ENCODE measurements at regions not wholly inside any gene's neighbourhood (a gene's known extent, or its start where the extent isn't known, plus 50 kb on each side); places are given as distances from the start of the nearest gene placed in this dataset.

DNA sequence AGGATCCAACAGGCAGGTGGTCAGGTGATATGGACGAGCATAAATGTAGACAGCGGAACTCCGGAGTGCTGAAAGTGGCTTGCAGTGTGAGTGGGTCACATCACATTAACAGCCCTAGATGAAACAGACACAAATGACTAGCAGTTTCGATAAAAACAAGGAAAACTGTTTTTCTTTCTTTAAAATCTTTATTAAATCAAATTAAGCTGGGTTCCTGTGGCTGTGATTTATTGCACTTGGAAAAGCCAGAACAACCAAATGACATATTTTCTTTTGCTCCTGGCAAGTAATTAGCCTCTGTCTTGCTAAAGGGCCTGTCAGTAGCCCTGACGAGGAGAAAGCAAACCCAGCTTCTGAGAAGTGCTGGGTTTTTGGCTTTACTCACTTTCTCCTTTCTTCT is 152.9 kb upstream of the DDX18 start:
- no peak overlapping the region for H3K4me3 Mint-ChIP-seq
- H3K27me3 Mint-ChIP-seq (ENCODE audit: low read depth) = peaks cover 2% of the 10 kb centered on the region
- H3K9me3 Mint-ChIP-seq = no peaks in the 10 kb centered on the region
- ATAC-seq (no peak), DNase-seq (no peak)
- no peaks in the 10 kb centered on the region for H3K4me1 Mint-ChIP-seq (ENCODE audit: low read depth)
- H3K36me3 Mint-ChIP-seq (ENCODE audit: insufficient read depth) = no peaks in the 10 kb centered on the region

DNA sequence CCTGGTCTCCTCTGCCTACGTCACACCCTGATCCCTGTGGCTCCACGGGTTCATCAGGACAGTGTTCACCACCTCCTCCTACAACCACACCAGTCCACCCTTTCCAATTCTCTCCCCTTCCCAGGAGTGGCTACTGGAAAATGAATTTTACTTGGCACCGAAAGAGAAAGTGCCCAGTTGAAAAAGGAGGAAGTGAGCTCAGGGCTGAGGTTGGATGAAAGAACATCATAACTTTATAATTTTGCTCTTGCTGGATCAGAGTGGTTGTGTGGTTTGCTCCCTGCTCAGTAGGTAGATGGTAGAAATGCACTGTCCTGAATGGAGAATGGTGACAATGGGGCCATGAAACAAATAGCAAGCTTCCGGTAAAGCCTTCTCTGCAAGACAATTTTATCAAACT is 140.3 kb upstream of the DDX18 start:
- ATAC-seq (no peak), DNase-seq (no peak)
- Mint-ChIP-seq H3K36me3 (ENCODE audit: insufficient read depth) (no peaks in the 10 kb centered on the region), H3K9me3 (no peaks in the 10 kb centered on the region), H3K4me3 (no peak overlapping the region), H3K4me1 (ENCODE audit: low read depth) (no peaks in the 10 kb centered on the region), H3K27me3 (ENCODE audit: low read depth) (no peaks in the 10 kb centered on the region)

DNA sequence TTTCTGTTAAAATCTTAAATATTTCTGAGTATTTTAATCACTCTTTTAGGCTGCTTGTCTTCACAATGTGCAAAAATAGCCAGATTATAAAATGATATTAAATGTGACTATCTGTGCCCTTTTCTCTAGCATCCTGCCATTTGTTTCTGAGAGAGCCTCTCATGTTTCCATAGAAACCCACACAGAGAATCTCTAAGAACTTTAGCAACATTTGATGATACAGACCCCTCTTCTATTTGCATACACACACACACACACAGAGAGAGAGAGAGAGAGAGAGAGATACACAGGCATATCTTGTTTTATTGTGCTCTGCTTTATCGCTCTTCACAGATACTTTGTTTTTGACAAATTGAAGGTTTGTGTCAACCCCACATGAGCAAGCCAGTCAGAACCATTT is 134.5 kb upstream of the DDX18 start:
- DNase-seq (no peak), ATAC-seq (no peak)
- Mint-ChIP-seq H3K27me3 (ENCODE audit: low read depth) (no peaks in the 10 kb centered on the region), H3K4me1 (ENCODE audit: low read depth) (no peaks in the 10 kb centered on the region), H3K4me3 (no peak overlapping the region), H3K36me3 (ENCODE audit: insufficient read depth) (no peaks in the 10 kb centered on the region), H3K9me3 (no peaks in the 10 kb centered on the region)

DNA sequence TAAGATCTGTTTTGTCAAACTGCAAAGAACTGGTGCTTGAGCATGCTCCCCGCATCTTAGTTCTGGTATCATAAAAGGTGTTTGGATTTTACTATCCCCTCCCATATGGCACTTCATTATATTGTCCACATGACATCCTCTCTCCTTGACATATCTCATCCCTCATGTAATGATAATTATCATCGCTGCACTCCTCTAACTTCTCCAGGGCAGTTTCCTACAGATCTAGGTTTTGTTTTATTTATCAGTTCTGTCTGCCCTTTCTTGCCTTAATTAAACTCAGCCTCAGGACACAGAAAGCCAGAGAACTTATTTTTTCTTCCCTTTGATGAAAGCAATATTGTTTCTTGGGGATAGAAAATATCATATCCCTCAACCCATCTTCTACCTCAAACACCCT is 129.6 kb upstream of the DDX18 start:
- Mint-ChIP-seq H3K36me3 (ENCODE audit: insufficient read depth) (no peaks in the 10 kb centered on the region), H3K4me3 (no peak overlapping the region), H3K27me3 (ENCODE audit: low read depth) (no peaks in the 10 kb centered on the region), H3K4me1 (ENCODE audit: low read depth) (no peaks in the 10 kb centered on the region), H3K9me3 (no peaks in the 10 kb centered on the region)
- DNase-seq (no peak), ATAC-seq (no peak)

DNA sequence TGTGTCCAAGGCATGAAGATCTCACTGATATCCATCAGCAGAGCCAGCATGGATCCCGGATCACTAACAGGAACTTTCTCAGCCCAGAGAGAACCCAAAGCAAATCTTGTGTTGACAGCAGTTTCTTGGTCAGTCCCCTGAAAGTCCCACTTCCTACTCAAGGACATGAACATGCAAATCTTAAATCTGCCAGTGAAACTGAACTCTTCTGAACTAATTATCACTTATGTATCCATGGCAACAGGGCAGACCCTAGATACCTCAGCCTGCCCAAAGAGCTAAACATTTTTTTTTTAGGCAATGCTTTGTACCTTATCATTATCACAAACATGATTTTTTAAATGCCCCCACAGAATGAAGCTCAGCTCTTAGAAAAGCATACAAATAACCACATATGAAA is 127.8 kb upstream of the DDX18 start:
- ATAC-seq (no peak), DNase-seq (no peak)
- H3K27me3 Mint-ChIP-seq (ENCODE audit: low read depth) = no peaks in the 10 kb centered on the region
- no peaks in the 10 kb centered on the region for H3K36me3 Mint-ChIP-seq (ENCODE audit: insufficient read depth)
- no peak overlapping the region for H3K4me3 Mint-ChIP-seq
- no peaks in the 10 kb centered on the region for H3K4me1 Mint-ChIP-seq (ENCODE audit: low read depth)
- H3K9me3 Mint-ChIP-seq = no peaks in the 10 kb centered on the region

DNA sequence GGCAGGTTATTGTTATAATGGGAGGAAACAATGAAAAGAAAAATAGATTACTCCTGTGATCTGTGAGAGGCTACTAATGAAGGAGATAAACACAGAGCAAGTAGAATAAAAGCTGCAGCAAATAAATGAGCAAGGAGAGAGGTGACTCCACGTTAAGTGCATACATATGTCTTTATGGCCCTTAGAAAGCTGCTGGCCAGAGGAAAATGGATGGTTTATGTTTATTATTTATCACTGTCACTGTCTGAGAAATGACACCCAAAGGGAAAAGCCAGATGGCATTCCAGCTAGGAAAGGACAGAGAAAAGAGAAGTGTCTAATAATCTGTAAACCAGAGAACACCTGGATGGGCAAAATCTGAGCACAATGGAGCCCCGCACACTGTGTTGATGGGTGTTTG is 122.9 kb upstream of the DDX18 start:
- Mint-ChIP-seq H3K36me3 (ENCODE audit: insufficient read depth) (no peaks in the 10 kb centered on the region), H3K4me1 (ENCODE audit: low read depth) (no peaks in the 10 kb centered on the region), H3K27me3 (ENCODE audit: low read depth) (no peaks in the 10 kb centered on the region), H3K9me3 (no peaks in the 10 kb centered on the region), H3K4me3 (no peak overlapping the region)
- ATAC-seq (no peak), DNase-seq (no peak)

DNA sequence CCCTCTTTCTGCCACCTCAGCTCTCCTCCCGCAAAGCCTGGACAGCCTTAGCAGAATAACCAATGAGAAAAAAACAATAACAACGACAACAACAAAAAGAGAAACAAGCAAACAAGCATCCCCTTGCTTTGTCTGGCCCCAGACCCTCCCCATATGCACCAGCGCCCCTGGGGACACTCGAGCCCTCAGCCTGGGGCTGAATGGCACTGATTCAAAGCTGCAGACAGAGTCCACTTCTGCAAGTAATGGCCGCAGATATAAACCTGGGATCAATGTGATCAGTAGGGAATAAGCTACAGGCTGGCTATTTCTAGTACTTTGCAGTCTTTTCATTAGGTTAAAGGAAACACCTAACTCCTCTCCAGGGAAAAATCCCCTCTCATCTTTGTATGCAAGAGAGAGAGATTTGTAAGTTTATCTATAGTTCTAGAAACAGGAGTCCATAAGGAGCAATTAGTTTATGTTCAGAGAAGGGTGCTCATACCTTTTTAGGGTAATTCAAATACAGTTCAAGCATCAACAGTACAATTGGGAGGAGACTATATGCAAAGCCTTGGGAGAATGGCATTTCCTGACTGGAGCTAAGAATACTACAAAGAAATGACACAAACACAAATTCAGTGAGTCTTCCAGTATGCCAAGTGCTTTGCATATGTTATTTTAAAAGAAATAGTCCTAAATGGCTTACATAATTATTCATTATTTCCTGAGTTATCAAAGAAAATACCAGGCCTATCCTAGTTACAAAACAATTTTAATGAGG is 122.3 kb upstream of the DDX18 start:
- no peak overlapping the region for H3K4me3 Mint-ChIP-seq
- no peak for DNase-seq
- H3K4me1 Mint-ChIP-seq (ENCODE audit: low read depth) = no peaks in the 10 kb centered on the region
- H3K27me3 Mint-ChIP-seq (ENCODE audit: low read depth) = no peaks in the 10 kb centered on the region
- H3K9me3 Mint-ChIP-seq = no peaks in the 10 kb centered on the region
- H3K36me3 Mint-ChIP-seq (ENCODE audit: insufficient read depth) = no peaks in the 10 kb centered on the region
- no peak for ATAC-seq

DNA sequence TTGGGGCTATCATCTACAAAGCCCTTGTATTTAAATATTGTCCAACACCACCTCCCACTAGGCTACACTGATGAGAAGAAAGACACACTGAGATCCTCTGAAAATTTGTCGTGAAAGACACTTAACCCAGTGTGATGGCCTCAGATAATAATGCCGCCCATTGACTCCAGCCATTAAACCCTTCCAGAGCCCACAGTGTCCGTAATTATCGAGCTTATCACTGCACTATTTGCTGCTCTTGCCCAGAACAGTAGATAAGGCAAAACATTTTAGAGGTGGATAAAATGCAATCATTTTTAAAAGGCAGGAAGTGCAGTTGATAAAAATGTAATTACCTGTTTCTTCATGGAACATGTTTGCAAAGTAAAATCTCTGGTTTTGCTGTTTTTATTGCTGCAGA is 121.3 kb upstream of the DDX18 start:
- Mint-ChIP-seq H3K9me3 (no peaks in the 10 kb centered on the region), H3K27me3 (ENCODE audit: low read depth) (no peaks in the 10 kb centered on the region), H3K36me3 (ENCODE audit: insufficient read depth) (no peaks in the 10 kb centered on the region), H3K4me1 (ENCODE audit: low read depth) (no peaks in the 10 kb centered on the region), H3K4me3 (no peak overlapping the region)
- DNase-seq = no peak
- ATAC-seq = no peak

DNA sequence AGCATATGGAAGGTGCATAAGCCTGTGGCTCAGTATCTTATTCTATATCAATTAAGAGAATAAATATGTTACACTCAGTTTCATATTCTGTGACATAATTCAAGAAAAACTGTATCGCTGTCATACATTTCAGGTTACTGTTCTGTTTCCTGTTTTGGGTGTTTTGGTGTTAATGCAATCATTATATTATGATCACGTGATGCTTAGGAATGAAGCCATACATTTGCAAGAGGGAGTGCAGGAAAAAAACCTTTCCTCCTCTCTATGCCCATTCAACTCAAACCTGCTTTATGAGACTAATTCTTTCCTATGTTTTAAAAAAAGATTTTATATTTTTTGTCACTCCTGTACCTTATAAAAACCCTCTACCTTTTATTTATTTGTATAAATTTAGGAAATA is 120.8 kb upstream of the DDX18 start:
- ATAC-seq (no peak), DNase-seq (no peak)
- no peaks in the 10 kb centered on the region for H3K9me3 Mint-ChIP-seq
- no peaks in the 10 kb centered on the region for H3K4me1 Mint-ChIP-seq (ENCODE audit: low read depth)
- H3K27me3 Mint-ChIP-seq (ENCODE audit: low read depth) = no peaks in the 10 kb centered on the region
- no peaks in the 10 kb centered on the region for H3K36me3 Mint-ChIP-seq (ENCODE audit: insufficient read depth)
- no peak overlapping the region for H3K4me3 Mint-ChIP-seq

DNA sequence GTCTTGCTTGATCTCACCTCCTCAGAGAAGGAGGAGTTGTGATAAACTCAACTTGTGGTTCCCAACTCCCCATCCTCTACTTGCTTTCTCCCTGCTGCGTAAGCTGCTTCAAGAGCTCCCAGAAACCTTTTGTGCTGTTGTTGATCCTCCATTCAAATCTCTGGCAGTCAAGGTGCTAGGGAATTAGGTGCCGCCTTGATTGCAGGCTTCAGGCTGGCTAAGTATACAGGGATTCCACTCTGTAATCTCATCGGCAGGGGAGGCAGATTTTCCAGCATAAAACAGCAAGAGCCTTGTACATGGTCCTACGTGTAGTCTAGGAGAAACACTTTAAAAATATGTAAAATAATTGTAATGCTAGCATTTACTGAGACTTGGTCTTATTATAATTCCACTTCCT is 116.2 kb upstream of the DDX18 start:
- H3K4me1 Mint-ChIP-seq (ENCODE audit: low read depth) = no peaks in the 10 kb centered on the region
- no peaks in the 10 kb centered on the region for H3K27me3 Mint-ChIP-seq (ENCODE audit: low read depth)
- no peak overlapping the region for H3K4me3 Mint-ChIP-seq
- H3K9me3 Mint-ChIP-seq = no peaks in the 10 kb centered on the region
- no peaks in the 10 kb centered on the region for H3K36me3 Mint-ChIP-seq (ENCODE audit: insufficient read depth)
- ATAC-seq (no peak), DNase-seq (no peak)

DNA sequence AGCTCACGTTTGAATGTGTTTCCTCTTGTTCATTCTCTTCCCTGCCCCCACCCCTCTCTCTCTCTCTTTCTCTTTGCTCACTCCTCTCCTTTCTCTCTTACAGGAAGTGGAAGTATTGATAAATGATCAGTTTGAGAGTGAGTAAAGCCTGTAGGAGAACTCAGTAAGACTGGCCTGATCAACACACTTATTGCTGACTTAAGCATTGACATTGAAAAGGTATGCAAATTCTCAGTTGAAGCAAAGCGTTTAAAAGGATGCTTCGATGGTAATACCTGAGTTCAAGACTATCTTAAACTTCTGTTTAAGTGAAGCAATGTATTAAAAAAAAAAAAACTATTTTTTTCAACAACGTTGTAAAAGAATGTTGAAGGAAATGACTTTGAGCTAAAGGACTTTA is 115.7 kb upstream of the DDX18 start:
- no peaks in the 10 kb centered on the region for H3K9me3 Mint-ChIP-seq
- ATAC-seq (no peak), DNase-seq (no peak)
- H3K4me3 Mint-ChIP-seq = no peak overlapping the region
- H3K36me3 Mint-ChIP-seq (ENCODE audit: insufficient read depth) = no peaks in the 10 kb centered on the region
- no peaks in the 10 kb centered on the region for H3K4me1 Mint-ChIP-seq (ENCODE audit: low read depth)
- H3K27me3 Mint-ChIP-seq (ENCODE audit: low read depth) = no peaks in the 10 kb centered on the region

DNA sequence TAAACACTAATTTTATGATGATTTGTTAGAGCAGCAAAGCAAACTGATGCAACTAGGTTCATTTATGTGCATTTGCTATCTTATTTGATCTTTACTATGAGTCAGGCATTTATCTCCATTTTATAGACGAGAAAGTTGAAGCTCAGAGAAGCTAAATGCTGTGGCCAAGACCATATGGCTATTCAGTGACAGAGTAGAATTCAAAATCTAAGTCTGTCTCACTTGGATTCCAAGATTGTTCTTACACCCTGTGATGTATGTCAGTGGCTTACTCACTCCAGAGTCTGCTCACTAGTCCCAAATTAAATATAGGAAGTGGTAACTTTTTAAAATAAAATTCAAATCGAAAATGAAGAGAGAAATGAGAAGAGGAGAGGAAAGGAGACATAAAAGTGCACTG is 114.0 kb upstream of the DDX18 start:
- ATAC-seq (no peak), DNase-seq (no peak)
- Mint-ChIP-seq H3K4me1 (ENCODE audit: low read depth) (no peaks in the 10 kb centered on the region), H3K36me3 (ENCODE audit: insufficient read depth) (no peaks in the 10 kb centered on the region), H3K4me3 (no peak overlapping the region), H3K9me3 (no peaks in the 10 kb centered on the region), H3K27me3 (ENCODE audit: low read depth) (no peaks in the 10 kb centered on the region)

DNA sequence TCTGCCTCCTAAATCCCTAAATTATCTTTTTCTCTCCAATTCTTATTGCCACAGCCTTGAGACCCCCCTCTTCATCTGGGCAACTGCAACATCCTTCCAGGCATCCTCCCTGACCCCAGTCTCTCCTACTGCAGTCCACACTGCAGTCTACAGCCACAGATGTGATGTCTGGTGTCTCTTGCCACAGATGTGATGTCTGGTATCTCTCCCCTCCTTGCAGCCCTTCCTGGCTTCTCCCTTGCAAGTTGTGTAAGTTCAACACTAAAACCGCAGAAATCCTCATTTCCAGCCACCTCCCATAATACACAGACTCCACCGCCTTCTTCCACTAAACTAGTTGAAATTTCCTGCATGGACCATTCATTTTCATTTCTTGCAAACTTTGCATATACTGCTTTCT is 113.1 kb upstream of the DDX18 start:
- H3K9me3 Mint-ChIP-seq = no peaks in the 10 kb centered on the region
- no peaks in the 10 kb centered on the region for H3K4me1 Mint-ChIP-seq (ENCODE audit: low read depth)
- no peaks in the 10 kb centered on the region for H3K27me3 Mint-ChIP-seq (ENCODE audit: low read depth)
- DNase-seq = no peak
- H3K36me3 Mint-ChIP-seq (ENCODE audit: insufficient read depth) = no peaks in the 10 kb centered on the region
- ATAC-seq = no peak
- H3K4me3 Mint-ChIP-seq = no peak overlapping the region

DNA sequence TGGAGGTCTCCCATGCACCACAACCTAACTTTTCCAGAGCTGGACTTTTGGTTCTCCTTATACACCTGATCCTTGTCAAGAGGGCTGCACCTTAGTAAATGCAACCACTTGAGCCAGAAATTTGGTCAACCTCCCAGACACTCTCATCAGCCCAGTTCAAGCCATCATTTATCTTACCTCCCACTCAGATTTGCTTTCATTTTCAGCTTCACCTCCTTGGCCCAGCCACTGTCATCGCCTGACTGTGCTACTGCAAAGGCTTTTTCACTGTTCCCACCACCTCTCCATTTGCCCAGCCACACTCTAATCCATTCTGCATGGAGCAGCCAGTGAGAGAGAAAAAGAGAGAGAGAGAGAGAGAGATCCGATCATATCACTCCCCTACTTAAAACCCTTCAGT is 112.4 kb upstream of the DDX18 start:
- DNase-seq = no peak
- Mint-ChIP-seq H3K36me3 (ENCODE audit: insufficient read depth) (no peaks in the 10 kb centered on the region), H3K4me1 (ENCODE audit: low read depth) (no peaks in the 10 kb centered on the region), H3K27me3 (ENCODE audit: low read depth) (no peaks in the 10 kb centered on the region), H3K9me3 (no peaks in the 10 kb centered on the region), H3K4me3 (no peak overlapping the region)
- ATAC-seq = no peak

DNA sequence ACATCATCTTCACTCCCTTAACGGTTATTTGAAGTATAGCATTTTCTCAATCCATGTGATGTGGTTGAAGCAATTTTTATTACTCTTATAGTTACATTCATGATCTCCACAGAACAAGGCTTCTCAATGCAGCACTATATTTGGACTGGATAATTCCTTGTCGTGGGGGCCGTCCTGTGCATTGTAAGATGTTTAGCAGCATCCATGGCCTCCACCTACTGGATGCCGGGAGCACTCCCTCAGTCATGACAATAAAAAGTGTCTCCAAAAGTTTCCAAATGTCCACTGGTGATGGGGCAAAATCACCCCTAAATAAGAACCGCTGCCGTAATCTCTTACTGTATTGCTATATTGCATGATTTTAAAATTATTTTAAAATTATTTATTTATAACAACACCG is 110.6 kb upstream of the DDX18 start:
- no peaks in the 10 kb centered on the region for H3K9me3 Mint-ChIP-seq
- ATAC-seq (no peak), DNase-seq (no peak)
- no peaks in the 10 kb centered on the region for H3K36me3 Mint-ChIP-seq (ENCODE audit: insufficient read depth)
- H3K27me3 Mint-ChIP-seq (ENCODE audit: low read depth) = no peaks in the 10 kb centered on the region
- no peak overlapping the region for H3K4me3 Mint-ChIP-seq
- H3K4me1 Mint-ChIP-seq (ENCODE audit: low read depth) = no peaks in the 10 kb centered on the region

DNA sequence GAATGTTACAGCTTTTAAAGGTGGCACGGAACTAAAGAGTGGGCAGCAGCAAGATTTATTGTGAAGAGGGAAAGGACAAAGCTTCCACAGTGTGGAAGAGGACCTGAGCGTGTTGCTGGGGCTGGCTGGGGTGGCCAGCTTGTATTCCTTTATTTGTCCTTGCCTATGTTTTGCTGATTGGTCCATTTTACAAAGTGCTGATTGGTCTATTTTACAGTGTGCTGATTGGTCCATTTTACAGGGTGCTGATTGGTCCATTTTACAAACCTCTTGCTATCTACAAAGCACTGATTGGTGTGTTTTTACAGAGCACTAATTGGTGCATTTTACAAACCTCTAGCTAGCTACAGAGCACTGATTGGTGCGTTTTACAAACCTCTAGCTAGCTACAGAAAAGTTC is 109.7 kb upstream of the DDX18 start:
- Mint-ChIP-seq H3K9me3 (no peaks in the 10 kb centered on the region), H3K4me3 (no peak overlapping the region)
- ATAC-seq = no peak

More for the DNA sequence above, 109.7 kb upstream of the DDX18 start:
- Mint-ChIP-seq H3K27me3 (ENCODE audit: low read depth) (no peaks in the 10 kb centered on the region), H3K36me3 (ENCODE audit: insufficient read depth) (no peaks in the 10 kb centered on the region), H3K4me1 (ENCODE audit: low read depth) (no peaks in the 10 kb centered on the region)
- DNase-seq = no peak

Measured in activated T-cell treated with anti-CD3 and anti-CD28 coated beads, Interleukin-2, amount 50 U/mL, for 4 hours (primary cell).